ENCODE measurements at regions not wholly inside any gene's neighbourhood (a gene's known extent, or its start where the extent isn't known, plus 50 kb on each side); places are given as distances from the start of the nearest gene placed in this dataset.
A peak's percentile ranks its signal among the peaks of the same experiment; 100 is the strongest.
"Not testable (repeated sequence)": the region's sequence is repeated elsewhere in the genome, so short reads cannot be mapped to it uniquely, and the experiment has no call there.

GRCh38 chr11:23789938-23790371, 706.9 kb upstream of the LUZP2 start:
- H3K4me3 ChIP-seq: no peak overlapping the region
- TF ChIP-seq CTCF (IDR thresholded peaks at IDR 0.05; ENCODE audit: low read depth, low read length): no peak
- no peaks in the 10 kb centered on the region for H3K27me3 ChIP-seq
- H3K36me3 ChIP-seq: no peaks in the 10 kb centered on the region
- no peak overlapping the region for H3K27ac ChIP-seq
- peak in 1 of 2 donors; percentile 27 for DNase-seq (ENCODE audit: low read depth in 1 of 2, low spot score in 1 of 2)
- no peaks in the 10 kb centered on the region for H3K4me1 ChIP-seq (ENCODE audit: low read depth)
- no peaks in the 10 kb centered on the region for H3K9me3 ChIP-seq (ENCODE audit: low read depth)

GRCh38 chr11:23797624-23798419, 699.0 kb upstream of the LUZP2 start:
- TF ChIP-seq CTCF (IDR thresholded peaks at IDR 0.05; ENCODE audit: low read depth, low read length): no peak
- Histone ChIP-seq H3K36me3 (no peaks in the 10 kb centered on the region), H3K4me3 (no peak overlapping the region), H3K27ac (no peak overlapping the region), H3K4me1 (ENCODE audit: low read depth) (no peaks in the 10 kb centered on the region), H3K27me3 (no peaks in the 10 kb centered on the region), H3K9me3 (ENCODE audit: low read depth) (no peaks in the 10 kb centered on the region)
- DNase-seq (ENCODE audit: low read depth in 1 of 2, low spot score in 1 of 2): no peak

GRCh38 chr11:23834306-23834705, 662.5 kb upstream of the LUZP2 start:
- peak; percentile 37 for TF ChIP-seq CTCF (IDR thresholded peaks at IDR 0.05; ENCODE audit: low read depth, low read length)
- H3K27ac ChIP-seq; H3K4me3 ChIP-seq; H3K4me1 ChIP-seq (ENCODE audit: low read depth); H3K27me3 ChIP-seq; H3K36me3 ChIP-seq; H3K9me3 ChIP-seq (ENCODE audit: low read depth): not testable (repeated sequence)
- peak in 1 of 2 donors; percentile 66 for DNase-seq (ENCODE audit: low read depth in 1 of 2, low spot score in 1 of 2)

GRCh38 chr11:23836981-23837380, 659.9 kb upstream of the LUZP2 start:
- H3K4me1 ChIP-seq (ENCODE audit: low read depth): no peaks in the 10 kb centered on the region
- DNase-seq (ENCODE audit: low read depth in 1 of 2, low spot score in 1 of 2): peak in 1 of 2 donors; percentile 12
- no peaks in the 10 kb centered on the region for H3K36me3 ChIP-seq
- H3K27ac ChIP-seq: no peak overlapping the region
- TF ChIP-seq CTCF (IDR thresholded peaks at IDR 0.05; ENCODE audit: low read depth, low read length): no peak
- H3K27me3 ChIP-seq: no peaks in the 10 kb centered on the region
- no peak overlapping the region for H3K4me3 ChIP-seq
- no peaks in the 10 kb centered on the region for H3K9me3 ChIP-seq (ENCODE audit: low read depth)

GRCh38 chr11:23840872-23841271, 656.0 kb upstream of the LUZP2 start:
- Histone ChIP-seq H3K4me1 (ENCODE audit: low read depth) (no peaks in the 10 kb centered on the region), H3K27me3 (no peaks in the 10 kb centered on the region), H3K27ac (no peak overlapping the region), H3K9me3 (ENCODE audit: low read depth) (no peaks in the 10 kb centered on the region), H3K36me3 (no peaks in the 10 kb centered on the region), H3K4me3 (no peak overlapping the region)
- DNase-seq (ENCODE audit: low read depth in 1 of 2, low spot score in 1 of 2): no peak
- TF ChIP-seq CTCF (IDR thresholded peaks at IDR 0.05; ENCODE audit: low read depth, low read length): no peak

Measured in cardiac muscle cell (in vitro differentiated cells and primary cell).